GM12878 (cell line): ENCODE measurements at regions not wholly inside any gene's neighbourhood (a gene's known extent, or its start where the extent isn't known, plus 50 kb on each side); places are given as distances from the start of the nearest gene placed in this dataset.

Source experiments
- ATAC-seq: fragments of 200-7000 bp; cut with Tn5 transposase; 3 replicates; pipeline ENCODE4 v1.9.1; 2020; ENCODE audit warnings: mild to moderate bottlenecking, moderate library complexity
- BruUV-seq: library from RNA; stranded (reverse); fragments of 400-500 nt; replicated peaks from 2 replicates; lab custom pipeline; 2021; lab: Mats Ljungman, UMichigan
- CTCF ChIA-PET: fragments of 300-600 bp; sonication (Branson Sonifier 250); formaldehyde crosslinking; extraction: SDS; loops from one replicate; lab custom pipeline; 2021; ENCODE audit warnings: inconsistent platforms; lab: Yijun Ruan, JAX
- POLR2A ChIA-PET: fragments of 350-600 bp; formaldehyde crosslinking; extraction: SDS; loops from one replicate; lab custom pipeline; 2021; ENCODE audit warnings: inconsistent platforms; lab: Charles Lee
- RAD21 ChIA-PET: fragments of 300-600 bp; sonication (Branson Sonifier 250); formaldehyde crosslinking; loops from one replicate; lab custom pipeline; 2023; ENCODE audit warnings: antibody characterized with exemption; ENCODE audit not compliant: unreplicated experiment; lab: Charles Lee
- SMC1A ChIA-PET: fragments of 300-600 bp; sonication (Branson Sonifier 250); formaldehyde crosslinking; loops from one replicate; lab custom pipeline; 2023; ENCODE audit not compliant: unreplicated experiment, uncharacterized antibody; lab: Charles Lee
- DNase-seq: peaks from one replicate; pipeline ENCODE4 v3.0.0-alpha.2; 2011; ENCODE audit warnings: low read depth, low spot score
- FAIRE-seq: peaks from 3 replicates; lab custom pipeline; 2011; peaks lifted over from hg19 to GRCh38; lab: Jason Lieb, UNC
- H2AFZ ChIP-seq: 2 replicates; pipeline ENCODE4 v1.6.0; 2011; ENCODE audit warnings: low read depth, low read length, control low read depth; ENCODE audit not compliant: control insufficient read depth
- H3K27ac ChIP-seq: 2 replicates; pipeline ENCODE4 v1.5.1; 2011; ENCODE audit warnings: control low read depth; ENCODE audit not compliant: control insufficient read depth, insufficient read depth
- H3K27me3 ChIP-seq, 2 experiments: replicated peaks in 1 of 2; 2 replicates each; pipeline versions ENCODE4 v1.6.0 to v1.6.1; 2011; ENCODE audit warnings: low read length in 1 of 2; ENCODE audit not compliant: control insufficient read depth in 2 of 2, insufficient read depth in 2 of 2
- H3K36me3 ChIP-seq, 2 experiments: 2 replicates each; pipeline ENCODE4 v1.5.1; 2011; ENCODE audit warnings: low read length in 1 of 2; ENCODE audit not compliant: control insufficient read depth in 2 of 2, insufficient read depth in 2 of 2
- H3K4me1 ChIP-seq: 2 replicates; pipeline ENCODE4 v1.6.1; 2011; ENCODE audit warnings: mild to moderate bottlenecking, low read length, moderate library complexity, mixed read lengths; ENCODE audit not compliant: control insufficient read depth, insufficient read depth
- H3K4me2 ChIP-seq: 2 replicates; pipeline ENCODE4 v1.6.0; 2011; ENCODE audit warnings: control low read depth; ENCODE audit not compliant: control insufficient read depth, insufficient read depth
- H3K4me3 ChIP-seq: fragments of 200-600 bp; sonication (generic); 2 replicates; pipeline ENCODE4 v1.5.1; 2016
- H3K79me2 ChIP-seq: 2 replicates; pipeline ENCODE4 v1.6.0; 2011; ENCODE audit warnings: low read length; ENCODE audit not compliant: control insufficient read depth, insufficient read depth
- H3K9ac ChIP-seq: 2 replicates; pipeline ENCODE4 v1.8.0; 2011; ENCODE audit warnings: low read length, control low read depth, mixed read lengths; ENCODE audit not compliant: control insufficient read depth, insufficient read depth
- H3K9me3 ChIP-seq: replicated peaks from 3 replicates; pipeline ENCODE4 v1.5.1; 2011; ENCODE audit warnings: mild to moderate bottlenecking, low read length; ENCODE audit not compliant: control insufficient read depth, insufficient read depth
- H4K20me1 ChIP-seq: 2 replicates; pipeline ENCODE4 v1.6.0; 2011; ENCODE audit not compliant: control insufficient read depth, insufficient read depth
- BMI1 ChIP-seq: fragments of 450-650 bp; IDR thresholded peaks from 2 replicates; pipeline ENCODE4 v1.6.1; 2016; ENCODE audit warnings: mild to moderate bottlenecking, moderate library complexity, borderline replicate concordance
- HDAC6 ChIP-seq: fragments of 200-600 bp; sonication (generic); IDR thresholded peaks from one replicate; pipeline ENCODE4 v1.8.0; 2017; ENCODE audit warnings: antibody characterized with exemption; ENCODE audit not compliant: unreplicated experiment
- RAD21 ChIP-seq: IDR thresholded peaks from 2 replicates; pipeline ENCODE4 v1.6.1; 2011; ENCODE audit warnings: mild to moderate bottlenecking, low read depth, low read length, moderate library complexity; ENCODE audit not compliant: insufficient read depth
- SMAD1 ChIP-seq: fragments of 450-650 bp; IDR thresholded peaks from 2 replicates; pipeline ENCODE4 v1.6.1; 2018; ENCODE audit warnings: mild to moderate bottlenecking, low read depth; ENCODE audit not compliant: partially characterized antibody
- WGBS: methylation state at CpG from one replicate; pipeline ENCODE4 v1.1.6; 2016; ENCODE audit warnings: low lambda C conversion rate; ENCODE audit not compliant: insufficient replicate concordance, insufficient coverage; ENCODE audit errors: missing lambda C conversion rate; 5-methylcytosine and 5-hydroxymethylcytosine counted together
- in situ Hi-C: fragments of 300-500 bp; cut with MboI; formaldehyde crosslinking; loops from 9 replicates; pipeline ENCODE4 v1.14.3; 2018; ENCODE audit warnings: mixed read lengths
- intact Hi-C: fragments of 100-400 bp; cut with micrococcal nuclease; formaldehyde crosslinking; loops from one replicate; pipeline ENCODE4 v1.14.2; 2022; ENCODE audit not compliant: unreplicated experiment
- TF ChIP-seq, protein P1 (sequence below): IDR thresholded peaks from 2 replicates; pipeline ENCODE4 v1.6.1; 2012; ENCODE audit warnings: improper control_type of control experiment, low read depth, low read length; ENCODE audit not compliant: insufficient replicate concordance

DNA sequence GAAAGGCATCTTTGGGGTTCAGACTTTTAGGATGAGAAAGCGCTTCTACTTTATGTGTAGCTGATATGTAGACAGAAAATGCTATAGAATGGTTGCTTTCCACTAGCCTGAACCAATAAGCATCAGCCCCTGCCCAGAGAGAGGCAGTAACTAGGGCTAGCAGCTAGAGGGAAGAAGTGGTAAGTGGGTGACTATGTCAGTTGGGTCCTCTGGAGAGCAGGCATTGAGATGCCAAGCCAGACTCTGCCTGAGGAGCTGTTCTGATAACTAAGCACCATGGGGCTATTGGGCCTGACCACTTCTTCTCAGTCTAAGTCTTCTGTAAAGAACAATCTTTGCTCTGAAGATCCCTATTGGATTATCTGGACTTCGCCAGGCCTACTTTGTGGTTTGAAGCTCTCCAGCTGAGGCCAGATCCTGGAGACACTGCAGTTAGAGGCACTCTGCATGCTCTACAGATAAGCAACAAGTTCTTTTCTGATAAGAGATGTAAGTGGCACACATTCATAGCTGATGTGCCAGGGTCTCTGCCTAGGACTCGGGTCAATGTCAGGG is 146.1 kb downstream of the RBM46 start (continued):
- TF ChIP-seq, protein P1, sequence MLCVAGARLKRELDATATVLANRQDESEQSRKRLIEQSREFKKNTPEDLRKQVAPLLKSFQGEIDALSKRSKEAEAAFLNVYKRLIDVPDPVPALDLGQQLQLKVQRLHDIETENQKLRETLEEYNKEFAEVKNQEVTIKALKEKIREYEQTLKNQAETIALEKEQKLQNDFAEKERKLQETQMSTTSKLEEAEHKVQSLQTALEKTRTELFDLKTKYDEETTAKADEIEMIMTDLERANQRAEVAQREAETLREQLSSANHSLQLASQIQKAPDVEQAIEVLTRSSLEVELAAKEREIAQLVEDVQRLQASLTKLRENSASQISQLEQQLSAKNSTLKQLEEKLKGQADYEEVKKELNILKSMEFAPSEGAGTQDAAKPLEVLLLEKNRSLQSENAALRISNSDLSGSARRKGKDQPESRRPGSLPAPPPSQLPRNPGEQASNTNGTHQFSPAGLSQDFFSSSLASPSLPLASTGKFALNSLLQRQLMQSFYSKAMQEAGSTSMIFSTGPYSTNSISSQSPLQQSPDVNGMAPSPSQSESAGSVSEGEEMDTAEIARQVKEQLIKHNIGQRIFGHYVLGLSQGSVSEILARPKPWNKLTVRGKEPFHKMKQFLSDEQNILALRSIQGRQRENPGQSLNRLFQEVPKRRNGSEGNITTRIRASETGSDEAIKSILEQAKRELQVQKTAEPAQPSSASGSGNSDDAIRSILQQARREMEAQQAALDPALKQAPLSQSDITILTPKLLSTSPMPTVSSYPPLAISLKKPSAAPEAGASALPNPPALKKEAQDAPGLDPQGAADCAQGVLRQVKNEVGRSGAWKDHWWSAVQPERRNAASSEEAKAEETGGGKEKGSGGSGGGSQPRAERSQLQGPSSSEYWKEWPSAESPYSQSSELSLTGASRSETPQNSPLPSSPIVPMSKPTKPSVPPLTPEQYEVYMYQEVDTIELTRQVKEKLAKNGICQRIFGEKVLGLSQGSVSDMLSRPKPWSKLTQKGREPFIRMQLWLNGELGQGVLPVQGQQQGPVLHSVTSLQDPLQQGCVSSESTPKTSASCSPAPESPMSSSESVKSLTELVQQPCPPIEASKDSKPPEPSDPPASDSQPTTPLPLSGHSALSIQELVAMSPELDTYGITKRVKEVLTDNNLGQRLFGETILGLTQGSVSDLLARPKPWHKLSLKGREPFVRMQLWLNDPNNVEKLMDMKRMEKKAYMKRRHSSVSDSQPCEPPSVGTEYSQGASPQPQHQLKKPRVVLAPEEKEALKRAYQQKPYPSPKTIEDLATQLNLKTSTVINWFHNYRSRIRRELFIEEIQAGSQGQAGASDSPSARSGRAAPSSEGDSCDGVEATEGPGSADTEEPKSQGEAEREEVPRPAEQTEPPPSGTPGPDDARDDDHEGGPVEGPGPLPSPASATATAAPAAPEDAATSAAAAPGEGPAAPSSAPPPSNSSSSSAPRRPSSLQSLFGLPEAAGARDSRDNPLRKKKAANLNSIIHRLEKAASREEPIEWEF = no peak
- no peak for TF ChIP-seq BMI1
- no peak for TF ChIP-seq HDAC6
- TF ChIP-seq, all 136 proteins: peak for 0

DNA sequence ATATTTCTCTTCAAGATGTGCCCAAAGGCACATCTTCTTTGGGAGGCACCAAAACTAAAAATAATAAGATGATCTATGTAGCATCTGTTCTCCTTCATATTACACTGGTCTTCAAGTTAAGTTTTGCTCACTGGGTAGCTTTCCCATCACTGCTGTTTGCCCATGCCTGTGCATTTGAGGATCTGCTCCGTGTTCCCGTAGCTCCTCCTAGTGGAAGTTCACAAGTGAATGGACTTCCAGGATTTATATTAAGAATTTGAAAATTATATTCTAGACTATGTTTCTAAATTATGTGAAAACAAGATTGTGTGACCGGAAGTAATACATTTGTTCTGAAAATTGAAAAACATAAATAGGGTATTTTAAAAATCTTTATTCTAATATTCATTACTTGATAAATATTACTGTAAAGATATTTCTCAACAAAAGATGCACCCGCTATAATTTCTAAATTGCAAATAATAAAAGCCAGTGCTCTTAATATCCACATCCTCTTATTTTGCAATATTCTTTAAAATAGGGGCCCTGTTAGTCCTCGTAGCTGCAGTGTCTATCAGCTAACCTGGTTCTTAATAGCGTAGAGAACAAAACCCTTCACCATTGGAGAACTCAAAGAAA is 147.7 kb downstream of the RBM46 start:
- in situ Hi-C loops = no loop called here
- H3K4me3 ChIP-seq = no peak overlapping the region
- no peak for FAIRE-seq

More for the DNA sequence above, 147.7 kb downstream of the RBM46 start:
- Histone ChIP-seq H4K20me1 (no peaks in the 10 kb centered on the region), H3K4me1 (no peaks in the 10 kb centered on the region), H3K27ac (no peak overlapping the region), H3K9me3 (no peaks in the 10 kb centered on the region; the same call in 2 of the 3 replicates), H3K4me2 (no peak overlapping the region), H3K36me3 (no peaks in the 10 kb centered on the region), H3K27me3 (no peaks in the 10 kb centered on the region; a peak in 1 of 4 replicates), H2AFZ (no peak overlapping the region), H3K79me2 (no peaks in the 10 kb centered on the region), H3K9ac (no peak overlapping the region)
- SMC1A ChIA-PET = interaction anchor here (1.0 kb wide), 1 partner anchor 11 kb away, joined by 3 read pairs; no protein-coding TSS in a partner anchor
- RAD21 ChIA-PET = no interaction called here
- CTCF ChIA-PET = no interaction called here
- no peak for ATAC-seq
- no TSS peak for BruUV-seq
- POLR2A ChIA-PET = no interaction called here
- WGBS = 21% methylated on average over 6 of the region's 6 CpGs
- intact Hi-C loops = no loop called here
- DNase-seq = no peak
- 0 out of 2 replicates have a peak, but pooled peaks have one; percentile 27 for TF ChIP-seq RAD21
- TF ChIP-seq SMAD1 = no peak
